ENCODE measurements at regions not wholly inside any gene's neighbourhood (a gene's known extent, or its start where the extent isn't known, plus 50 kb on each side); places are given as distances from the start of the nearest gene placed in this dataset.
"Not testable (repeated sequence)": the region's sequence is repeated elsewhere in the genome, so short reads cannot be mapped to it uniquely, and the experiment has no call there.

GRCh38 chr4:3880615-3881120, 114.5 kb downstream of the ADRA2C start:
- Mint-ChIP-seq H3K4me1 (no peaks in the 10 kb centered on the region), H3K36me3 (no peaks in the 10 kb centered on the region), H3K9me3 (peaks cover 17% of the 10 kb centered on the region), H3K4me3 (no peak overlapping the region), H3K27me3 (ENCODE audit: low read depth) (peaks cover 80% of the 10 kb centered on the region), H3K27ac (no peak overlapping the region)
- TF ChIP-seq, protein P1, sequence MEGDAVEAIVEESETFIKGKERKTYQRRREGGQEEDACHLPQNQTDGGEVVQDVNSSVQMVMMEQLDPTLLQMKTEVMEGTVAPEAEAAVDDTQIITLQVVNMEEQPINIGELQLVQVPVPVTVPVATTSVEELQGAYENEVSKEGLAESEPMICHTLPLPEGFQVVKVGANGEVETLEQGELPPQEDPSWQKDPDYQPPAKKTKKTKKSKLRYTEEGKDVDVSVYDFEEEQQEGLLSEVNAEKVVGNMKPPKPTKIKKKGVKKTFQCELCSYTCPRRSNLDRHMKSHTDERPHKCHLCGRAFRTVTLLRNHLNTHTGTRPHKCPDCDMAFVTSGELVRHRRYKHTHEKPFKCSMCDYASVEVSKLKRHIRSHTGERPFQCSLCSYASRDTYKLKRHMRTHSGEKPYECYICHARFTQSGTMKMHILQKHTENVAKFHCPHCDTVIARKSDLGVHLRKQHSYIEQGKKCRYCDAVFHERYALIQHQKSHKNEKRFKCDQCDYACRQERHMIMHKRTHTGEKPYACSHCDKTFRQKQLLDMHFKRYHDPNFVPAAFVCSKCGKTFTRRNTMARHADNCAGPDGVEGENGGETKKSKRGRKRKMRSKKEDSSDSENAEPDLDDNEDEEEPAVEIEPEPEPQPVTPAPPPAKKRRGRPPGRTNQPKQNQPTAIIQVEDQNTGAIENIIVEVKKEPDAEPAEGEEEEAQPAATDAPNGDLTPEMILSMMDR (IDR thresholded peaks at IDR 0.05; ENCODE audit: unreplicated experiment) = peak; percentile 64
- DNase-seq (ENCODE audit: low spot score in 2 of 2, unreplicated experiment in 2 of 2) = peak; percentile 68 to 89

DNA sequence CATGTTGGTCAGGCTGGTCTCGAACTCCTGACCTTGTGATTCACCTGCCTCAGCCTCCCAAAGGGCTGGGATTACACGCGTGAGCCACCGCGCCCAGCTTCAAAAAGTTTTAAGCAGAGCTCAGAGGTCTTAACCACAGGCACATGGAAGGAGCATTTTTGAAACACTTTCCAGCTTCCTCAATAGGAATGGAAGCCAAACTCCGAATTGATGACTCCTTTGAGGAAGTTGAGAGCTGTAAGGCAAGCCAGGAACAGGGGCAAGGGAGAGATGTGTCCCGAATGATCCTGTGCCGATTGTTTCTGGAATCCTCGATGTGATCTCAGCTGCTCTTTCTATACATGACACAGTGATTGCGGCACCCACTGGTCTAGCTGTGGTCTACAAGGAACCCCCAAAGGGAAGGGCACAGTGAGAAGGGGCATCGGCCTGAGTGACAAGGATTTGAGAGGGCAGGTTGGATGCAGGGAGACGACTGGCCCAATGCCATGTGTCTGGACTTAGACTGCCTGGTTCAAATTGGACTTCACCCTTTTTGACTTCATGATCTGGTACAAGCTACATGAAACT, 116.2 kb downstream of the ADRA2C start:
- Mint-ChIP-seq H3K27me3 (ENCODE audit: low read depth) (peaks cover 80% of the 10 kb centered on the region), H3K9me3 (peaks cover 11% of the 10 kb centered on the region)
- not testable (repeated sequence) for DNase-seq (ENCODE audit: low spot score in 2 of 2, unreplicated experiment in 2 of 2); H3K27ac Mint-ChIP-seq; H3K4me3 Mint-ChIP-seq; H3K36me3 Mint-ChIP-seq; H3K4me1 Mint-ChIP-seq

DNA sequence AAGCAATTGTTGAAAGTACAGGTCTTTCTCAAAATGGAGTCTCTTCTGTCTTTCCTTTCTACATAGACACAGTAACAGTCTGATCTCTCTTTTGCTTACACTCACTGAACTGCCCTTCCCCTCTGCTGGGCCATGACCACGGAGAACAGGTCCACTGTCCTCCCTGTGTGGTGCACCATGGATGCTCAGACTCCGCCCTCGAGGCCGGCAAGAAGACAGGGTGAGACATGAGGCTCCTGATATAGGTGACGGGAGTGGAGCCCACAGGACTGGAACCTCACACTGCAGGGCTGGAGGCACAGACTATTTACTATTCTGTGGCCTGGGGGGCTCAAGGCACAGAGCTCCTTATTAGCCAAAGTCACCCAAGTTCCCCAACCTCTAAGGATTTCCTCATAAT, 118.1 kb downstream of the ADRA2C start:
- peaks cover 65% of the 10 kb centered on the region for H3K27me3 Mint-ChIP-seq (ENCODE audit: low read depth)
- H3K4me1 Mint-ChIP-seq; H3K27ac Mint-ChIP-seq; H3K36me3 Mint-ChIP-seq; H3K9me3 Mint-ChIP-seq; DNase-seq (ENCODE audit: low spot score in 2 of 2, unreplicated experiment in 2 of 2); H3K4me3 Mint-ChIP-seq: not testable (repeated sequence)

- H3K27me3 Mint-ChIP-seq (ENCODE audit: low read depth) = peaks cover 23% of the 10 kb centered on the region
- H3K27ac Mint-ChIP-seq; H3K36me3 Mint-ChIP-seq; H3K4me3 Mint-ChIP-seq; H3K9me3 Mint-ChIP-seq; H3K4me1 Mint-ChIP-seq; DNase-seq (ENCODE audit: low spot score in 2 of 2, unreplicated experiment in 2 of 2): not testable (repeated sequence)
Measured at GRCh38 chr4:3893590-3893989, 127.4 kb downstream of the ADRA2C start.

- not testable (repeated sequence) for H3K36me3 Mint-ChIP-seq; DNase-seq (ENCODE audit: low spot score in 2 of 2, unreplicated experiment in 2 of 2); H3K27ac Mint-ChIP-seq; H3K4me1 Mint-ChIP-seq; H3K4me3 Mint-ChIP-seq; H3K9me3 Mint-ChIP-seq
- H3K27me3 Mint-ChIP-seq (ENCODE audit: low read depth) = peaks cover 20% of the 10 kb centered on the region
Measured at GRCh38 chr4:3894086-3894959, 128.1 kb downstream of the ADRA2C start.

DNA sequence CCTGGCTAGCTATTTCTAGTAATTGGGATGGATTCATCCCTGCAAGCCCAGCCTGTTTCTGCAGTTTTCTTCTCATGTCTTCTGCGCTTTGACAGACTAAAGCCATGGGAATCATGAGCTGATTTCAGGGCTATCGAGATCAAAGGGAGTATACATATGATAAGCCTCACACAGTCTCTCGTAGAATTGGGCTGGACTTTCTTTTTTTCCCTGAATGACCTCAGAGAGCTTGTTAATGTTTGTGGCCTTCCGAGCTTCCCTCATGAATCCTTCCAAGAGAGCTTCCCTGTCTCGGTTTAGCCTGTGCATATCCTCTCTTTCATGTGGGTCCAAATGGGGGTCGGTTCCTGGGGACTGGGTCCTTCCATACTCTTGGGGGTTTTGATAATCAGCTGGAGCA, 130.3 kb downstream of the ADRA2C start:
- TF ChIP-seq, protein P1 (IDR thresholded peaks at IDR 0.05; ENCODE audit: unreplicated experiment) = no peak
- H3K36me3 Mint-ChIP-seq = no peaks in the 10 kb centered on the region
- H3K4me1 Mint-ChIP-seq = peaks cover 5% of the 10 kb centered on the region
- peaks cover 10% of the 10 kb centered on the region for H3K9me3 Mint-ChIP-seq
- no peak overlapping the region for H3K4me3 Mint-ChIP-seq
- peaks cover 17% of the 10 kb centered on the region for H3K27me3 Mint-ChIP-seq (ENCODE audit: low read depth)
- H3K27ac Mint-ChIP-seq = no peak overlapping the region
- no peak for DNase-seq (ENCODE audit: low spot score in 2 of 2, unreplicated experiment in 2 of 2)

GRCh38 chr4:3896871-3897578, 130.8 kb downstream of the ADRA2C start:
- H3K4me3 Mint-ChIP-seq; H3K36me3 Mint-ChIP-seq; DNase-seq (ENCODE audit: low spot score in 2 of 2, unreplicated experiment in 2 of 2); H3K27ac Mint-ChIP-seq; H3K4me1 Mint-ChIP-seq: not testable (repeated sequence)
- Mint-ChIP-seq H3K9me3 (peaks cover 16% of the 10 kb centered on the region), H3K27me3 (ENCODE audit: low read depth) (peaks cover 17% of the 10 kb centered on the region)

DNA sequence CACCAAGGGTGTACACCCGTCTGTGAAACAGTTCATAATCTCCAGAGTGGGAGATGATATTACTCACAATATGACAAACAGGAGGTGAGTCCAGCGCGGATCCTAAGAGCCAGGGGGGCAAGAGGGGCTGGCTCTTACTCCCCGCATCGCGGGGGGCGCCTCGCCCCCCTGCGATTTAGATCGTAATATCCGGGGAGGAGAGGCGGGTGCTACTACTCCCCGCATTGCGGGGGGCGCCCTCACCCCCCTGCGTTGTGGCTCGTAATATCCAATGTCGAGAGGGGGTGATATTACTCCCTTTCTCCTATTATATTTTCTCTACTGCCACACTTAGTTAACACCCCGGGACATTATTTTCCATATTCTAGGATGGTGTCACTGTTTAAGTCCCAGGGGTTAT, 131.9 kb downstream of the ADRA2C start:
- Mint-ChIP-seq H3K27me3 (ENCODE audit: low read depth) (peaks cover 10% of the 10 kb centered on the region), H3K36me3 (no peaks in the 10 kb centered on the region), H3K4me1 (peaks cover 5% of the 10 kb centered on the region), H3K9me3 (peaks cover 18% of the 10 kb centered on the region), H3K27ac (no peak overlapping the region), H3K4me3 (no peak overlapping the region)
- TF ChIP-seq, protein P1 (IDR thresholded peaks at IDR 0.05; ENCODE audit: unreplicated experiment) = no peak
- no peak for DNase-seq (ENCODE audit: low spot score in 2 of 2, unreplicated experiment in 2 of 2)

GRCh38 chr4:3898928-3899327, 132.7 kb downstream of the ADRA2C start:
- H3K36me3 Mint-ChIP-seq; H3K27me3 Mint-ChIP-seq (ENCODE audit: low read depth); H3K27ac Mint-ChIP-seq; DNase-seq (ENCODE audit: low spot score in 2 of 2, unreplicated experiment in 2 of 2); H3K4me3 Mint-ChIP-seq: not testable (repeated sequence)
- H3K4me1 Mint-ChIP-seq = peaks cover 12% of the 10 kb centered on the region
- peaks cover 18% of the 10 kb centered on the region for H3K9me3 Mint-ChIP-seq

DNA sequence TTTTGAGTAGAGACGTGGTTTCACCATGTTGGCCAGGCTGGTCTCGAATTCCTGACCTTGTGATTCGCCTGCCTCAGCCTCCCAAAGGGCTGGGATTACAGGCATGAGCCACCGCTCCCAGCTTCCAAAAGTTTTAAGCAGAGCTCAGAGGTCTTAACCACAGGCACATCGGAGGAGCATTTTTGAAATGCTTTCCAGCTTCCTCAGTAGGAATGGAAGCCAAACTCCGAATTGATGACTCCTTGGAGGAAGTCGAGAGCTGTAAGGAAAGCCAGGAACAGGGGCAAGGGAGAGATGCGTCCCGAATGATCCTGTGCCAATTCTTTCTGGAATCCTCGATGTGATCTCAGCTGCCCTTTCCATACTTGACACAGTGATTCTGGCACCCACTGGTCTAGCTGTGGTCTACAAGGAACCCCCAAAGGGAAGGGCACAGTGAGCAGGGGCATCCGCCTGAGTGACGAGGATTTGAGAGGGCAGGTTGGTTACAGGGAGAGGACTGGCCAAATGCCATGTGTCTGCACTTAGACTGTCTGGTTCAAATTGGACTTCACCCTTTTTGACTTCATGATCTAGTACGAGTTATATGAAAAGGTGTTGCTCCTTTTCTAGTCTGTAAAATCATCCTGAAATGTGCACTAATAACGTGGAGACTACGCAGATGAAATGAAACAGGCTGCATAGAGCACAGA, 138.2 kb downstream of the ADRA2C start:
- H3K27ac Mint-ChIP-seq; H3K36me3 Mint-ChIP-seq; DNase-seq (ENCODE audit: low spot score in 2 of 2, unreplicated experiment in 2 of 2); H3K27me3 Mint-ChIP-seq (ENCODE audit: low read depth); H3K4me3 Mint-ChIP-seq; H3K9me3 Mint-ChIP-seq: not testable (repeated sequence)
- H3K4me1 Mint-ChIP-seq = peaks cover 10% of the 10 kb centered on the region

All from mesothelial cell of epicardium (in vitro differentiated cells).